HUES6 (cell line): ENCODE measurements at regions not wholly inside any gene's neighbourhood (a gene's known extent, or its start where the extent isn't known, plus 50 kb on each side); places are given as distances from the start of the nearest gene placed in this dataset.
"Not testable (repeated sequence)": the region's sequence is repeated elsewhere in the genome, so short reads cannot be mapped to it uniquely, and the experiment has no call there.

Experiments used
- H3K27ac ChIP-seq: 2 replicates; pipeline ENCODE4 v1.7.0; 2013; ENCODE audit warnings: low read depth, mild to moderate bottlenecking, low read length, inconsistent platforms
- H3K27me3 ChIP-seq: 2 replicates; pipeline ENCODE4 v1.6.1; 2013; ENCODE audit warnings: low read length; ENCODE audit not compliant: control insufficient read depth, insufficient read depth
- H3K36me3 ChIP-seq: 2 replicates; pipeline ENCODE4 v1.6.1; 2013; ENCODE audit warnings: low read length; ENCODE audit not compliant: control insufficient read depth, insufficient read depth
- H3K4me1 ChIP-seq: 2 replicates; pipeline ENCODE4 v1.6.1; 2013; ENCODE audit warnings: low read length; ENCODE audit not compliant: control insufficient read depth, insufficient read depth
- H3K4me3 ChIP-seq: 2 replicates; pipeline ENCODE4 v1.5.1; 2013; ENCODE audit warnings: low read depth, low read length
- H3K9ac ChIP-seq: one replicate; pipeline ENCODE4 v1.6.1; 2013; ENCODE audit warnings: mild to moderate bottlenecking, low read length
- H3K9me3 ChIP-seq: 2 replicates; pipeline ENCODE4 v1.6.1; 2013; ENCODE audit warnings: low read depth, low read length; ENCODE audit not compliant: control insufficient read depth, insufficient read depth

DNA sequence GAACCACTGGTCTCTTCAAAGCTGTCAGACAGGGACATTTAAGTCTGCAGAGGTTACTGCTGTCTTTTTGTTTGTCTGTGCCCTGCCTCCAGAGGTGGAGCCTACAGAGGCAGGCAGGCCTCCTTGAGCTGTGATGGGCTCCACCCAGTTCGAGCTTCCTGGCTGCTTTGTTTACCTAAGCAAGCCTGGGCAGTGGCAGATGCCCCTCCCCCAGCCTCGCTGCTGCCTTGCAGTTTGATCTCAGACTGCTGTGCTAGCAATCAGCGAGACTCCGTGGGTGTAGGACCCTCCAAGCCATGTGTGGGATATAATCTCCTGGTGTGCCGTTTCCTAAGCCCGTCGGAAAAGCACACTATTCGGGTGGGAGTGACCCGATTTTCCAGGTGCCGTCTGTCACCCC is 1243.2 kb upstream of the CRIM1 start:
- not testable (repeated sequence) for H3K36me3 ChIP-seq, H3K4me1 ChIP-seq, H3K4me3 ChIP-seq, H3K27me3 ChIP-seq, H3K27ac ChIP-seq, H3K9me3 ChIP-seq, H3K9ac ChIP-seq

DNA sequence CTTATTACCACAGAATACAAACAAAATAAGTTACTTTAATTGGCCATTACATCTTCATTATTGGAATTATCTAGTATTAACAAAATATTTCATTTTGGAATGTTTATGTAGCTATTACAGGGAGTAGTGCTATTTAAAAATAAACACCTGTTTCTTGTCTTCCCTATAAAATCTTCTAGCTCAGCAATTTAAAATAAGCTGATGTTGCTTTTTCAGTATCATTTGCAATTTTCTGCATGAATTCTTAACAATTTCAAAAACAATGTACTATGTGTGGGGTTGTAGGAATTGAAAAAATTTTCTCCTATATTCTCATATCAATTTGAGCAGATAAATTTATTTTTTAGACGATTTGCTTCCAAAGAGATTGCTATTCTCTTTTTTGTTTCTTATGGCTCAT is 1251.3 kb upstream of the CRIM1 start:
- H3K9me3 ChIP-seq, result peaks cover 3% of the 10 kb centered on the region; the same call in 1 of the 2 replicates
- no peaks in the 10 kb centered on the region for H3K27me3 ChIP-seq
- no peaks in the 10 kb centered on the region for H3K36me3 ChIP-seq
- no peak overlapping the region for H3K27ac ChIP-seq
- H3K4me1 ChIP-seq, result no peaks in the 10 kb centered on the region
- no peak overlapping the region for H3K9ac ChIP-seq
- H3K4me3 ChIP-seq, result no peak overlapping the region

- no peak overlapping the region for H3K27ac ChIP-seq
- H3K27me3 ChIP-seq, result no peaks in the 10 kb centered on the region
- peaks cover 3% of the 10 kb centered on the region; the same call in 1 of the 2 replicates for H3K9me3 ChIP-seq
- no peaks in the 10 kb centered on the region for H3K4me1 ChIP-seq
- no peak overlapping the region for H3K9ac ChIP-seq
- no peaks in the 10 kb centered on the region for H3K36me3 ChIP-seq
- H3K4me3 ChIP-seq, result no peak overlapping the region
Measured at GRCh38 chr2:35099342-35099741, 1256.2 kb upstream of the CRIM1 start.

- H3K9ac ChIP-seq, result no peak overlapping the region
- no peaks in the 10 kb centered on the region for H3K9me3 ChIP-seq
- no peak overlapping the region for H3K27ac ChIP-seq
- H3K27me3 ChIP-seq, result no peaks in the 10 kb centered on the region
- H3K36me3 ChIP-seq, result no peaks in the 10 kb centered on the region
- H3K4me3 ChIP-seq, result no peak overlapping the region
- peaks cover 5% of the 10 kb centered on the region; the same call in 1 of the 2 replicates for H3K4me1 ChIP-seq
Measured at GRCh38 chr2:35082072-35082471, 1273.5 kb upstream of the CRIM1 start.

GRCh38 chr2:35081622-35082015 is 1274.0 kb upstream of the CRIM1 start:
- H3K27ac ChIP-seq, result no peak overlapping the region
- no peaks in the 10 kb centered on the region for H3K27me3 ChIP-seq
- H3K4me3 ChIP-seq, result no peak overlapping the region
- peaks cover 5% of the 10 kb centered on the region; the same call in 1 of the 2 replicates for H3K4me1 ChIP-seq
- no peaks in the 10 kb centered on the region for H3K9me3 ChIP-seq
- H3K36me3 ChIP-seq, result no peaks in the 10 kb centered on the region
- no peak overlapping the region for H3K9ac ChIP-seq

GRCh38 chr2:35081001-35081621 is 1274.5 kb upstream of the CRIM1 start:
- Histone ChIP-seq H3K4me1 (peaks cover 5% of the 10 kb centered on the region; the same call in 1 of the 2 replicates), H3K4me3 (no peak overlapping the region), H3K27me3 (no peaks in the 10 kb centered on the region), H3K36me3 (no peaks in the 10 kb centered on the region), H3K27ac (no peak overlapping the region), H3K9me3 (no peaks in the 10 kb centered on the region), H3K9ac (no peak overlapping the region)

DNA sequence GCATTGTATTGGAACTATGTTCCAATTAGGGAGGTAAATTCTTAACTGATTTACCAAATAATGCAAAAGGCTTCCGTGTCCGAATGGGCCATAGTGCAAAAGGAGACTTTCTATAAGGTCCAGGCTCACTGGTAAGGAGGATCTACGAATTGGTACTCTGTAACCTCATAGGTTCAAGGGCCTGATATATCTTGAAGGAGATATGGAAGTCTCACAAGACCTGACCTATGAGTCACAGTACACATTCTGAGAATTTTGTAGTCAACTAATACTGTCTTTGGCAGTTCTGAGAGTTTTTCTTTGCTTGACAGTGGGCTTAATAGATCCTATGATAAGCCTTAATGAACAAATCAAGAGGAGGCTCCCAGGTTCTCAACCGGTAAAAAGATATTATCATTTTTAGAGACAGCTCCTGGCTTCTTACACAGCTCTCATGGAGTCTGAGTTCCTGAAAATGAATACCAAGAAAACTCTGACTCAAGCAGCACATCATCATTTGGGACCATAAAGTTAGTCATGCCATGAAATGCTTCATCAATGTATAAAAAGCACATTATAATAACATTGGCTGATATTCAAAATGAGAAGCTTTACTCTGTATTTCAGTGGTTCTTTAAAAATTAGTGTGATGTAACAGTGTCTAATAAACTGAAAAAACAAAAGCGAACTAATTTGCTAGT is 1275.2 kb upstream of the CRIM1 start:
- Histone ChIP-seq H3K27me3 (no peaks in the 10 kb centered on the region), H3K27ac (no peak overlapping the region), H3K36me3 (no peaks in the 10 kb centered on the region), H3K9ac (no peak overlapping the region), H3K4me1 (peaks cover 5% of the 10 kb centered on the region; the same call in 1 of the 2 replicates), H3K9me3 (no peaks in the 10 kb centered on the region), H3K4me3 (no peak overlapping the region)

- Histone ChIP-seq H3K4me1 (no peaks in the 10 kb centered on the region), H3K9ac (no peak overlapping the region), H3K27me3 (no peaks in the 10 kb centered on the region), H3K27ac (no peak overlapping the region), H3K9me3 (no peaks in the 10 kb centered on the region), H3K4me3 (no peak overlapping the region), H3K36me3 (no peaks in the 10 kb centered on the region)
Measured at GRCh38 chr2:35067420-35067819, 1288.2 kb upstream of the CRIM1 start.

DNA sequence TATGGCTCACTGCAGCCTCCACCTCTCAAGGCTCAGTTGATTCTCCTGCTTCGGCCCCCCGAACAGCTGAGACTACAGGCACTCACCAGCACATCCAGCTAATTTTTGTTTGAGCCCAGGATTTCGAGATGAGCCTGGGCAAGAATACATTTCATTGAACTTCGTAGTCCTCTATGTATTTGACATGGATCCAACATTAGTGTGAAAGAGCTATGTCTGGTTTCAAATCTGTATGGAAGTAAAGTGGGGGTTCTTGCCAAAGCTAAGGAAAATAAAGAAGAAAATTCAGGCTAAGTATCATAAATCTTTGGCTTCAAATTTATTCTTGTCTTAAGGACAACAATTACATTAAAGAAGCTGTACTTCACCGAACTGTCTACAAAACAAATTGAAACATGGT is 1291.7 kb upstream of the CRIM1 start:
- Histone ChIP-seq H3K4me3 (no peak overlapping the region), H3K9me3 (no peaks in the 10 kb centered on the region), H3K27me3 (no peaks in the 10 kb centered on the region), H3K27ac (no peak overlapping the region), H3K36me3 (no peaks in the 10 kb centered on the region), H3K4me1 (no peaks in the 10 kb centered on the region), H3K9ac (no peak overlapping the region)

DNA sequence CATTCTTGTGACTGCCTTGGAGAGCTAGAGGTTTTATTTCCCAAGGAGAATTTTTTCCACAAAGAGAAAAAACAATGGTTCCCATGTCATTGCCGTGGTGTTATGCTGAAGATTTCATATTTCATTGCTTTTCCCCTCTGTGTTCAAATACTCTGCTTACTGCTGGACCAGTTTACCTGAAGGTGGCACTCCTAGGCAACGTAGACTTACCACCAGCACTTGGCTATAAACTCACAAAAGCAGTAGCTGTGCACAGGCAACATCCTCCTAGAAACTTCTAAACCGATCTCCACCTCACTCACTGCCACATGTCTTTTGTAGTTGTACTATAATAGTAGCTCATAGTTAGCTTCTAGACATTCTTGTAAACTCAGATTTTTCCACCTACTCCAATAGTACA is 1319.7 kb upstream of the CRIM1 start:
- peaks cover 8% of the 10 kb centered on the region for H3K9me3 ChIP-seq
- no peaks in the 10 kb centered on the region for H3K27me3 ChIP-seq
- no peak overlapping the region for H3K4me3 ChIP-seq
- no peak overlapping the region for H3K9ac ChIP-seq
- H3K27ac ChIP-seq, result no peak overlapping the region
- H3K4me1 ChIP-seq, result no peaks in the 10 kb centered on the region
- H3K36me3 ChIP-seq, result no peaks in the 10 kb centered on the region

GRCh38 chr2:35033748-35034147 is 1321.8 kb upstream of the CRIM1 start:
- no peaks in the 10 kb centered on the region for H3K27me3 ChIP-seq
- H3K9ac ChIP-seq, result no peak overlapping the region
- no peaks in the 10 kb centered on the region for H3K4me1 ChIP-seq
- H3K27ac ChIP-seq, result no peak overlapping the region
- no peak overlapping the region for H3K4me3 ChIP-seq
- H3K9me3 ChIP-seq, result peaks cover 7% of the 10 kb centered on the region; the same call in 1 of the 2 replicates
- no peaks in the 10 kb centered on the region for H3K36me3 ChIP-seq
